Panc1 (cell line): ENCODE measurements at regions not wholly inside any gene's neighbourhood (a gene's known extent, or its start where the extent isn't known, plus 50 kb on each side); places are given as distances from the start of the nearest gene placed in this dataset.

ENCODE experiments used
- SIN3A ChIP-seq: IDR thresholded peaks from 2 replicates; pipeline ENCODE4 v1.6.1; 2012; ENCODE audit warnings: low read depth, mild to moderate bottlenecking, low read length, moderate library complexity, borderline replicate concordance; ENCODE audit not compliant: insufficient read depth
- TF ChIP-seq, protein P1 (sequence below): fragments of 450-650 bp; IDR thresholded peaks from 2 replicates; pipeline ENCODE4 v1.5.1; 2017; ENCODE audit warnings: mild to moderate bottlenecking

DNA sequence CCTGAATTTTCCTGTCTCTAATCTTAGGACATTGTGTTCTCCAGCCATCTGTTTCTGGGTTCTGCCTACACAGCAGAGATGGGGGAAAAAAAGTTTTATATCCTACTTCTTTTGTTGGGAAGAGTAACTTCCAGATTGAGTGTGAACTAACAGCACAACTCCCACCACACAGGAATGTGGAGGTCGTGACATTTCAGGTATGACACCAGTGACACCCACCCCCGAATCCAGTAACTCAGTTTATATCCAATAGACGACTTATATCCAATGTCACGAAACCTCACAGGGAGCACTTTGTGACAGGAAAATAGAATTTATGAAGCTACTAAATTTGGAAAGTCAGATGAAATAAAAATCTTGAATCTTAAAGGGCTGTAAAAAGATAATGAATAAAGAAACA is 211.9 kb upstream of the GRM3 start:
- TF ChIP-seq SIN3A: no peak
- TF ChIP-seq, protein P1, sequence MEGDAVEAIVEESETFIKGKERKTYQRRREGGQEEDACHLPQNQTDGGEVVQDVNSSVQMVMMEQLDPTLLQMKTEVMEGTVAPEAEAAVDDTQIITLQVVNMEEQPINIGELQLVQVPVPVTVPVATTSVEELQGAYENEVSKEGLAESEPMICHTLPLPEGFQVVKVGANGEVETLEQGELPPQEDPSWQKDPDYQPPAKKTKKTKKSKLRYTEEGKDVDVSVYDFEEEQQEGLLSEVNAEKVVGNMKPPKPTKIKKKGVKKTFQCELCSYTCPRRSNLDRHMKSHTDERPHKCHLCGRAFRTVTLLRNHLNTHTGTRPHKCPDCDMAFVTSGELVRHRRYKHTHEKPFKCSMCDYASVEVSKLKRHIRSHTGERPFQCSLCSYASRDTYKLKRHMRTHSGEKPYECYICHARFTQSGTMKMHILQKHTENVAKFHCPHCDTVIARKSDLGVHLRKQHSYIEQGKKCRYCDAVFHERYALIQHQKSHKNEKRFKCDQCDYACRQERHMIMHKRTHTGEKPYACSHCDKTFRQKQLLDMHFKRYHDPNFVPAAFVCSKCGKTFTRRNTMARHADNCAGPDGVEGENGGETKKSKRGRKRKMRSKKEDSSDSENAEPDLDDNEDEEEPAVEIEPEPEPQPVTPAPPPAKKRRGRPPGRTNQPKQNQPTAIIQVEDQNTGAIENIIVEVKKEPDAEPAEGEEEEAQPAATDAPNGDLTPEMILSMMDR: no peak
